ENCODE measurements at regions not wholly inside any gene's neighbourhood (a gene's known extent, or its start where the extent isn't known, plus 50 kb on each side); places are given as distances from the start of the nearest gene placed in this dataset.

DNA sequence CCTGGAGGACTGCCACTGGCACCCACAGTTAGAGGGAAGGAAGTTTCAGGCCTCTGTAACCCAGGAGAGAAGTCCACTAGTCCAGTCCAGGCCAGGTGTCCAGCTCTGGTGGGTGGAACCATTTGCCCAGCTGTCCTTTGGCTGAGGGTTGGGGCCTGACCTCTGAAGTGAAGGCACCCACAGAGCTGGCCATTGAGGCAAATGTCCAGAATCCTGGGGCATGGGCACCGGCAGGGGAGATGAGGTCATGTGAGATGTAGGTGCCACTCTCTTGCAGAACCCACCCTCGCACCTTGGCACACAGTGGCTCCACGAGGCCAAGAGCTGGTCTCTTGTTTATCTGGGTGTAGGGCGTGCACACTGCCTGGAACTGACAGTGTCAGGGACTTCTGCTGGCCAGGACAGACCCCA is 162.8 kb downstream of the SMAD6 start:
- Histone ChIP-seq H3K79me1 (ENCODE audit: low read length) (no peaks in the 10 kb centered on the region), H3K27ac (ENCODE audit: low read depth, low read length) (no peak overlapping the region), H3K4ac (ENCODE audit: low read depth, low read length) (no peak overlapping the region), H2BK120ac (ENCODE audit: low read depth, low read length) (no peak overlapping the region), H3K36me3 (ENCODE audit: control insufficient read depth, insufficient read depth, low read length) (no peaks in the 10 kb centered on the region), H3K79me2 (ENCODE audit: control insufficient read depth, insufficient read depth, low read length) (no peaks in the 10 kb centered on the region), H2BK15ac (replicated peaks; ENCODE audit: low read depth) (no peak overlapping the region), H3K23ac (ENCODE audit: low read length) (peak overlapping the region; percentile 31), H3K4me2 (ENCODE audit: low read length) (no peak overlapping the region), H2BK5ac (ENCODE audit: low read length) (no peak overlapping the region), H3K56ac (ENCODE audit: low read length) (no peak overlapping the region), H3K27me3 (ENCODE audit: insufficient read depth, low read length, poor library complexity) (no peaks in the 10 kb centered on the region), H3K4me1 (ENCODE audit: control insufficient read depth, low read depth, low read length) (peaks cover 2% of the 10 kb centered on the region), H3K9ac (ENCODE audit: low read length) (no peak overlapping the region), H3K4me3 (ENCODE audit: low read length) (no peak overlapping the region), H3K18ac (ENCODE audit: low read length) (no peak overlapping the region), H2AK5ac (ENCODE audit: low read length) (no peak overlapping the region), H4K8ac (ENCODE audit: low read depth, low read length) (no peak overlapping the region), H4K5ac (ENCODE audit: low read length) (no peak overlapping the region)
- DNase-seq = no peak
- no CpG with 5 or more reads among the region's 4 CpGs for WGBS (ENCODE audit: extremely low coverage, insufficient coverage, low lambda C conversion rate)

- H3K27ac ChIP-seq (ENCODE audit: low read depth, low read length) = no peak overlapping the region
- H3K27me3 ChIP-seq (ENCODE audit: insufficient read depth, low read length, poor library complexity) = no peaks in the 10 kb centered on the region
- H2BK5ac ChIP-seq (ENCODE audit: low read length) = no peak overlapping the region
- H4K8ac ChIP-seq (ENCODE audit: low read depth, low read length) = no peak overlapping the region
- no CpG with 5 or more reads among the region's 15 CpGs for WGBS (ENCODE audit: extremely low coverage, insufficient coverage, low lambda C conversion rate)
- no peak overlapping the region for H2AK5ac ChIP-seq (ENCODE audit: low read length)
- H3K36me3 ChIP-seq (ENCODE audit: control insufficient read depth, insufficient read depth, low read length) = no peaks in the 10 kb centered on the region
- H3K9ac ChIP-seq (ENCODE audit: low read length) = no peak overlapping the region
- no peak overlapping the region for H3K4me2 ChIP-seq (ENCODE audit: low read length)
- H3K4ac ChIP-seq (ENCODE audit: low read depth, low read length) = no peak overlapping the region
- H3K79me2 ChIP-seq (ENCODE audit: control insufficient read depth, insufficient read depth, low read length) = no peaks in the 10 kb centered on the region
- H3K18ac ChIP-seq (ENCODE audit: low read length) = no peak overlapping the region
- no peaks in the 10 kb centered on the region for H3K79me1 ChIP-seq (ENCODE audit: low read length)
- no peak overlapping the region for H3K4me3 ChIP-seq (ENCODE audit: low read length)
- no peak overlapping the region for H2BK15ac ChIP-seq (replicated peaks; ENCODE audit: low read depth)
- DNase-seq = peak; percentile 86
- peaks cover 2% of the 10 kb centered on the region for H3K4me1 ChIP-seq (ENCODE audit: control insufficient read depth, low read depth, low read length)
- H3K56ac ChIP-seq (ENCODE audit: low read length) = peak overlapping the region; percentile 6
- H2BK120ac ChIP-seq (ENCODE audit: low read depth, low read length) = no peak overlapping the region
- H4K5ac ChIP-seq (ENCODE audit: low read length) = no peak overlapping the region
- H3K23ac ChIP-seq (ENCODE audit: low read length) = no peak overlapping the region
These were observed 163.9 kb downstream of the SMAD6 start for GRCh38 chr15:66865622-66866611.

- no peak overlapping the region for H3K4me3 ChIP-seq (ENCODE audit: low read length)
- H3K27me3 ChIP-seq (ENCODE audit: insufficient read depth, low read length, poor library complexity) = no peaks in the 10 kb centered on the region
- no peak overlapping the region for H2BK5ac ChIP-seq (ENCODE audit: low read length)
- H2AK5ac ChIP-seq (ENCODE audit: low read length) = no peak overlapping the region
- no peak for DNase-seq
- H2BK15ac ChIP-seq (replicated peaks; ENCODE audit: low read depth) = no peak overlapping the region
- H3K4ac ChIP-seq (ENCODE audit: low read depth, low read length) = no peak overlapping the region
- H3K56ac ChIP-seq (ENCODE audit: low read length) = no peak overlapping the region
- no peak overlapping the region for H3K27ac ChIP-seq (ENCODE audit: low read depth, low read length)
- peaks cover 2% of the 10 kb centered on the region for H3K4me1 ChIP-seq (ENCODE audit: control insufficient read depth, low read depth, low read length)
- no peak overlapping the region for H4K5ac ChIP-seq (ENCODE audit: low read length)
- H3K23ac ChIP-seq (ENCODE audit: low read length) = no peak overlapping the region
- no peak overlapping the region for H4K8ac ChIP-seq (ENCODE audit: low read depth, low read length)
- no peak overlapping the region for H3K18ac ChIP-seq (ENCODE audit: low read length)
- no peaks in the 10 kb centered on the region for H3K79me2 ChIP-seq (ENCODE audit: control insufficient read depth, insufficient read depth, low read length)
- no peak overlapping the region for H2BK120ac ChIP-seq (ENCODE audit: low read depth, low read length)
- no peaks in the 10 kb centered on the region for H3K79me1 ChIP-seq (ENCODE audit: low read length)
- WGBS (ENCODE audit: extremely low coverage, insufficient coverage, low lambda C conversion rate) = no CpG with 5 or more reads among the region's 6 CpGs
- H3K4me2 ChIP-seq (ENCODE audit: low read length) = no peak overlapping the region
- H3K9ac ChIP-seq (ENCODE audit: low read length) = no peak overlapping the region
- no peaks in the 10 kb centered on the region for H3K36me3 ChIP-seq (ENCODE audit: control insufficient read depth, insufficient read depth, low read length)
These were observed 164.6 kb downstream of the SMAD6 start for GRCh38 chr15:66866656-66867055.

DNA sequence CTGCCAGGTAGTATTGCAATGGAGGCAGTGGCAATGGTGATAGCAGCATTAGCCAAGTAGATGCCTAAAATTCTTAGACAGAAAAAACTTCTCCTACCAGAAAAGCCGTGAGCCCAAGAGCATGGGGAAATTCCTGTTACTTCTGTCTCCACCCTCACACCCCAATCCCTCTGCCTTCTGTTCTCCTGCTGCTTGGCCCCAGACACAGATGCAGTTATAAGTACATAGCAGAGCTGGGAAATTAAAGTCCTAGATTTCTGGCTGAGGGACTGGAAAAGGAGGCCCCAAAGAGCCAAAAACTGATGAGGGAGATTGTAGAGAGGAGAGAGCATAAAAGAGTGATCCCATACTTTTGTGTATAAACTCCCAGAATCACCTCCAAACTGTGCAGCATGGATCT is 166.9 kb downstream of the SMAD6 start:
- H3K18ac ChIP-seq (ENCODE audit: low read length) = no peak overlapping the region
- H2BK15ac ChIP-seq (replicated peaks; ENCODE audit: low read depth) = no peak overlapping the region
- DNase-seq = no peak
- no peak overlapping the region for H3K4ac ChIP-seq (ENCODE audit: low read depth, low read length)
- no peak overlapping the region for H3K23ac ChIP-seq (ENCODE audit: low read length)
- peaks cover 2% of the 10 kb centered on the region for H3K4me1 ChIP-seq (ENCODE audit: control insufficient read depth, low read depth, low read length)
- no peaks in the 10 kb centered on the region for H3K79me1 ChIP-seq (ENCODE audit: low read length)
- H3K79me2 ChIP-seq (ENCODE audit: control insufficient read depth, insufficient read depth, low read length) = no peaks in the 10 kb centered on the region
- no CpG with 5 or more reads among the region's 1 CpG for WGBS (ENCODE audit: extremely low coverage, insufficient coverage, low lambda C conversion rate)
- H3K36me3 ChIP-seq (ENCODE audit: control insufficient read depth, insufficient read depth, low read length) = no peaks in the 10 kb centered on the region
- no peak overlapping the region for H3K4me3 ChIP-seq (ENCODE audit: low read length)
- H3K56ac ChIP-seq (ENCODE audit: low read length) = no peak overlapping the region
- H3K4me2 ChIP-seq (ENCODE audit: low read length) = no peak overlapping the region
- no peak overlapping the region for H2BK120ac ChIP-seq (ENCODE audit: low read depth, low read length)
- no peaks in the 10 kb centered on the region for H3K27me3 ChIP-seq (ENCODE audit: insufficient read depth, low read length, poor library complexity)
- no peak overlapping the region for H3K27ac ChIP-seq (ENCODE audit: low read depth, low read length)
- H3K9ac ChIP-seq (ENCODE audit: low read length) = no peak overlapping the region
- H4K5ac ChIP-seq (ENCODE audit: low read length) = no peak overlapping the region
- no peak overlapping the region for H4K8ac ChIP-seq (ENCODE audit: low read depth, low read length)
- no peak overlapping the region for H2BK5ac ChIP-seq (ENCODE audit: low read length)
- no peak overlapping the region for H2AK5ac ChIP-seq (ENCODE audit: low read length)

- H3K4me2 ChIP-seq (ENCODE audit: low read length) = no peak overlapping the region
- no peak overlapping the region for H4K8ac ChIP-seq (ENCODE audit: low read depth, low read length)
- no peak overlapping the region for H3K56ac ChIP-seq (ENCODE audit: low read length)
- no peaks in the 10 kb centered on the region for H3K79me2 ChIP-seq (ENCODE audit: control insufficient read depth, insufficient read depth, low read length)
- no peak overlapping the region for H2BK120ac ChIP-seq (ENCODE audit: low read depth, low read length)
- H3K36me3 ChIP-seq (ENCODE audit: control insufficient read depth, insufficient read depth, low read length) = no peaks in the 10 kb centered on the region
- H3K27ac ChIP-seq (ENCODE audit: low read depth, low read length) = no peak overlapping the region
- H3K9ac ChIP-seq (ENCODE audit: low read length) = no peak overlapping the region
- H2AK5ac ChIP-seq (ENCODE audit: low read length) = no peak overlapping the region
- H3K23ac ChIP-seq (ENCODE audit: low read length) = no peak overlapping the region
- no peak overlapping the region for H4K5ac ChIP-seq (ENCODE audit: low read length)
- no peaks in the 10 kb centered on the region for H3K27me3 ChIP-seq (ENCODE audit: insufficient read depth, low read length, poor library complexity)
- H3K4me1 ChIP-seq (ENCODE audit: control insufficient read depth, low read depth, low read length) = peaks cover 2% of the 10 kb centered on the region
- H2BK15ac ChIP-seq (replicated peaks; ENCODE audit: low read depth) = no peak overlapping the region
- no peak overlapping the region for H2BK5ac ChIP-seq (ENCODE audit: low read length)
- no peak overlapping the region for H3K18ac ChIP-seq (ENCODE audit: low read length)
- no peaks in the 10 kb centered on the region for H3K79me1 ChIP-seq (ENCODE audit: low read length)
- no peak for DNase-seq
- no peak overlapping the region for H3K4me3 ChIP-seq (ENCODE audit: low read length)
- H3K4ac ChIP-seq (ENCODE audit: low read depth, low read length) = no peak overlapping the region
These were observed 168.9 kb downstream of the SMAD6 start for GRCh38 chr15:66870880-66871388.
